HG02798 (cell line): ENCODE measurements at regions not wholly inside any gene's neighbourhood (a gene's known extent, or its start where the extent isn't known, plus 50 kb on each side); places are given as distances from the start of the nearest gene placed in this dataset.
"Not testable (repeated sequence)": the region's sequence is repeated elsewhere in the genome, so short reads cannot be mapped to it uniquely, and the experiment has no call there.

Source experiments
- ATAC-seq: cut with Tn5 transposase; IDR thresholded peaks from one replicate; pipeline ENCODE4 v1.9.1; 2021; ENCODE audit warnings: mild to moderate bottlenecking; ENCODE audit not compliant: unreplicated experiment, poor library complexity

DNA sequence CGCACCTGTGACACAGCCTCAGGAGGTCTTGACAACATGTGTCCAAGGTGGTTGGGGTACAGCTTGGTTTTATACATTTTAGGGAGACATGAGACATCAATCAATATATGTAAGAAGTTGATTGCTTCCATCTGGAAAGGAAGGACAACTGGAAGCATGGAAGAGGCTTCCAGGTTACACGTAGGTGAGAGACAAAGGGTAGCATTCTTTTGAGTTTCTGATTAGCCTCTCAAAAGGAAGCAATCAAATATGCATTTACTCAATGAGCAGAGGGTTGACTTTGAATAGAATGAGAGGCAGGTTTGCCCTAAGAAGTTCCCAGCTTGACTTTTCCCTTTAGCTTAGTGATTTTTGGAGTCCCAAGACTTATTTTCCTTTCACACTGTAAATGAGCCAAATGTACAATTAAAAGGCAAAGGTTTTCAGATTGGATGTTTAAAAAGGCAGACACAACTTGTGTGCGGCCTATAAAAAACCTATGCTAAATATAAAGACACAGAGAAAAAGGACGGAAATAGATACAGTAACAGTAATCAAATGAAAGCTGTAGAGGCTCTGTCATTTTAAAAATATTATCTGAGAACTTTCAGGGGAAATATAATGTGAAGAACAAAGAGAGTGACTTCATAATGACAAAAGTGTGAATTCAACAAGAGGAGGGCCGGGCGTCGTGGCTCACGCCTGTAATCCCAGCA, 65.7 kb upstream of the LANCL2 start:
- ATAC-seq: no peak

DNA sequence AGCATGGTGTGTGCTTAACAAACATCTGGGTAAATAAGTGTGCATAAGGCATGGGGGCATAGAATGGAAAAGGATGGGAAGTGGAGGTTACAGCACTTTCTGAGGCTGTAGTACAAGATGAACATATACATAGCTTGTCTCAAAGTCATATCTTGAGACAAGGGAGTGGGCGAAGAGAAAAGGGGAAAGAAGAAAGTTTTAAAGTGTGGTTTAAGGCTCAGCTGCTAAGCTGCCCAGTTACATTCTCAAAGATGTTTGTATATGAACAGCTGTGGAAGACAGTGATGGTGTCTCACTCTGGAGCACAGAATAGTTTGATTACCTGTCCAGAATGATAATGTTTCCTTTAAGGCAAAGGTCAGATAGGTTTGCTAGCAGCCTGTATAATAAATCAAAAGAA, 61.9 kb upstream of the LANCL2 start:
- peak; percentile 60 for ATAC-seq

DNA sequence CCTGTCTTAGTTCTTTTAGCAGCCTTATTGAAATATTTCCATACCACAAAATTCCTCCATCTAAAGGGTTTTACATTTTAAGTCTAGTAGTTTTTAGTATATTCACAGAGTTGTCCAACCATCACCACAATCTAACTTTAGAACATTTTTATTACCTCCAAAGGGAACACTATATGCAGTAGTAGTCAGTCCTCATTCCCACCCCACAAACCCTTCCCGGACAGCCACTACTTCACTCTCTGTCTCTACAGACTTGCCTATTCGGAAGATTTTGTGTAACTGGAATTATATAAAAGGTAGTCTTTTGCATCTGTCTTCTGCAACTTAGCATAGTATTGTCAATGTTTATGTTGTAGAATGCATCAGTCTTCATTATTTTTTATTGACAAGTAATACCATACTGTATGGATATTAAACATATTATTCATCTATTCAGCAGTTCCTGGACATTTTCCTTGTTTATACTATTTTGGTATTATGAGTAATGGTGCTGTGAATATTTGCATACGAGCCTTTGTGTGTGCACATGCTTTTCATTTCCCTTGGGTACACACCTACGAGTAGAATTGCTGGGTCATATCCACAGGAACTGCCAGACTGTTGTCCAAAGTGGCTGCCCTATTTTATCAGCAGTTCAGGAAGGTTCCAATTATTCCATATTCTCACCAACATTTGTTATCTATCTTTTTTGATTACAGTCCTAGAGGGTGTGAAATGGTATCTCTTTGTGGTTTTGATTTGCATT, 60.9 kb upstream of the LANCL2 start:
- ATAC-seq: no peak

DNA sequence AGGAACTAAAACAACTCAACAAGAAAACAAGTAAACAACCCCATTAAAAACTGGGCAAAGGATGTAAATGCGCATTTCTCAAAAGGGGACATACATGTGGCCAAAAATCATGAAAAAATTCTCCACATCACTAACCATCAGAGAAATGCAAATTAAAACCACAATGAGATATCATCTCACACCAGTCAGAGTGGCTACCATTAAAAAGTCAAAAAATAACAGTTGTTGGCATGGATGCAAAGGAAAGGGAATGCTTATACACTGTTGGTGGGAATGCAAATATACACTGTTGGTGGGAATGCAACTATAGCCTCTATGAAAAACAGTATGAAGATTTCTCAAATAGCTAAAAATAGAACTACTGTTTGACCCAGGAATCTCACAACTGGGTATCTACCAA, 60.0 kb upstream of the LANCL2 start:
- ATAC-seq: no peak

DNA sequence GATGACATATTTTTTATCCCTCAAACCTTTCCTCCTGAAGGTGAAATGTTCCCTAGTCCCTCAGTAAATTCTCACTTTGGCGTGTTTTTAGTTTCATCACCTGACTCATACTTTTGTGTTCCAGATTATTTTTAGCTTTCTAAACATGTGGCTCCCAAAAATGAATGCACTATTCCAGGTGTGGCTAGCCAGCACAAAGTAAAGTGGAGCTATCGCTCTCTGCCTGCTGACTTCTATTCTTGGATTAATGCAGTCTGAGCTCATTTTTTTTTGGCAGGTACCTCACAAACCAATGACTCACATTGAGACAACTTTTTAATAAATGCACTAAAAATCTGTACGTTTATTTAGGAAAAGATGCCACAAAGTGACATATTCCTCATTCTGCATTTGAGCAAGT, 58.8 kb upstream of the LANCL2 start:
- no peak for ATAC-seq

DNA sequence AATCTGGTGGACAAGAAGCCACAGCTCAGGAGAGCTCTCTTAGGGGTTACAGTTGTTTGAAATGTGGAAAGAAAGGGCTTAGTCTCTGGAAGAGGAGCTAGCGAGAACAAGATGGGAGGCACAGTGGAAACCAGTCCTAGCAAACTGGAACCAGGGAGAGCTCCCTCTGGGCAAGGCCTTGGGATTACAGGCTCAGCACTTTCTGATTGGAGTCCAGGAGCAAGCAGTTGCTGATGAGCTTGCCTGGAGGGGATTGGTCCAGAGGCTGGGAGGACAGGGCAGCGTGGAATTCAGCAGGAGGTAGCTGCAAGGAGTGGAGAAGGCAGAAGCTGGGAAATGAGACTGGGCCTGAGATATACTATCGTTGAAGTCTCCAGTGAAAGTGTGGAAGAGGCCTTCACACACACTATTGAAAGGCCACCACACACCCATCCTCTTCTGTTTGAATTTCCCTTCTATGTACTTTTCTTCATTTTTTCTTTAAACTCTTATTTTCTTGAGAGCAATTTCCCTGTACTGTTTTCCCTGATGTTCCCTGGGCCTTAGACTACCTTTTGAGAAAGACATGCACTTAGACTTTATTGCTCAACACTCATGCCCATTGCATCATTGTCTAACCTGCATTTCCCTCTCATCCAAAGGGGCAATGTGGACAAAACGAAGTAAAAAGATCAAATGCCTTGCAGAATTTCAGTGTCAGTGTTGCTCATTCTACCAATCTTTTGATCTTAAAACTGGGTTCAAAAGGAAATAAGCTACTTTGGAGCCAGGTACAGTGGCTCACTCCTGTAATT, 57.8 kb upstream of the LANCL2 start:
- no peak for ATAC-seq

DNA sequence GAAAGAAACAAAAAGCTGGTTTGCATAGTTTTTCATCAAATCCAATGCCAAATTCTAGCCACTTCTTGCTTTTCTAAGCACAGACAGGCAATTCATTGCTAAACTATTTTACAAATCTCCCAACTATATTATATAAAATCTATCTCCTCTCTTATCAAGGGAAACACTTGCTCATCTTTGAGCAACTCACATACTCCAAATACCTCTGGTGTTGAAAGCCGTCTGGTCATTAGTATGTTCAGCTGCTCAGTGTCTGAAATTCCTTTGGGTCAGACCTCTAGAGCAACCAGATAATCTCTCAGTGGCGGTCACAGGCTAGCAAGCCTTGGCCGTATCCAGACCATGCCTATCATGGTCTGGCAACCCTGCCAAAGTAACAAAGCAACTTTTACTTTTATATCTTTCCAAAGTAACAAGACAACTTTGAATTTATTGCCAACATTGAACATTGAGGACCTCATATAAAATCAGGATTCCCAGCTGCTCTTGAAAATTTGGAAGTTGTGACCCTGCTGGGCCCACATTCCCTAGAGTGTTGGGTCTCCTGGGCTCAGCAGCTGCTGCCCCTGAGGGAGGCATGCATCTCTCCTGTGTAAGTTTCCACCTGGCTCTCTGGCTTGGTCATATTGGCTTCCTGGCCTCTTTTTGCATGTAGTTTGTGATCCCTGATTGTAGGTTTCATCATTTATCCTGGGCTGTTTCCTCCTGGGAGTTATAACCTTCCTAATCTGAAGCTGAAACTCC, 56.8 kb upstream of the LANCL2 start:
- no peak for ATAC-seq

DNA sequence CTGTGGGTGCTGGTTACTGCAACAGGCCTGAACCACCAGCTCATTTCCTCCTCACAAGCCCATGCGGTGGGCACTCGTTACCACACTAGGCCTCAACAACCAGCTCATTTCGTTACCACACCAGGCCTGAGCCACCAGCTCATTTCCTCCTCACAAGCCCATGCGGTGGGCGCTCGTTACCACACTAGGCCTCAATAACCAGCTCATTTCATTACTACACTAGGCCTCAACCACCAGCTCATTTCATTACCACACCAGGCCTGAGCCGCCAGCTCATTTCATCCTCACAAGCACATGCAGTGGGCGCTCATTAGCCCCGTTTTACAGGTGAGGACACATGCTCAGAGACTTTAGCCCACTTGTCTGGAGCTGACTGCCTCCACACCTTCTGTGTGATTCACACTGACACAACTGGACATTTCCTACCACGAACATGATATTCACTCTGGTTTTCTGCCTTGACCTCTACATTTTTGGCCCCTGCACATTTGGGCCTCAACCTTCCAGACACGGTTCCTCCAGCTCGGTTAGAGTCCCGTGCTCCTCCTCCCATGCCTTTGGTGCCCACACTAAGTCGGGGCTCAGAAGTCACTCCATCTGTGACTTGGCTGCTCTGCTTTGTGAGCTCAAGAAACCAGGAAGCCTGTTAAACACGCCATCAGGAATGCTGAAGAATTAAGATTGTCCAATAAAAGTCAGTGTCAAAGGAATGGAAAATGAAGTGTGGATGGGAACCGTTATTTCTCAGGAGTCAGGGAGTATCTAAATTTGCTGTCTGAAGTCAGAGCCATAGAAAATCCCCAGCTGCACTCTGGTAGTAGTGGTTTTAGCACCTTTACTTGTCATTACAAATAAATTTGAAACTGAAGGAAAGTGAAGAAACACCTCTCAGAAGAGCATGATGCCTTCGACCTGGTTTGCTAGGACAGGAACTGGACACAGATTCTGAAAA, 55.8 kb upstream of the LANCL2 start:
- peak; percentile 88 for ATAC-seq

DNA sequence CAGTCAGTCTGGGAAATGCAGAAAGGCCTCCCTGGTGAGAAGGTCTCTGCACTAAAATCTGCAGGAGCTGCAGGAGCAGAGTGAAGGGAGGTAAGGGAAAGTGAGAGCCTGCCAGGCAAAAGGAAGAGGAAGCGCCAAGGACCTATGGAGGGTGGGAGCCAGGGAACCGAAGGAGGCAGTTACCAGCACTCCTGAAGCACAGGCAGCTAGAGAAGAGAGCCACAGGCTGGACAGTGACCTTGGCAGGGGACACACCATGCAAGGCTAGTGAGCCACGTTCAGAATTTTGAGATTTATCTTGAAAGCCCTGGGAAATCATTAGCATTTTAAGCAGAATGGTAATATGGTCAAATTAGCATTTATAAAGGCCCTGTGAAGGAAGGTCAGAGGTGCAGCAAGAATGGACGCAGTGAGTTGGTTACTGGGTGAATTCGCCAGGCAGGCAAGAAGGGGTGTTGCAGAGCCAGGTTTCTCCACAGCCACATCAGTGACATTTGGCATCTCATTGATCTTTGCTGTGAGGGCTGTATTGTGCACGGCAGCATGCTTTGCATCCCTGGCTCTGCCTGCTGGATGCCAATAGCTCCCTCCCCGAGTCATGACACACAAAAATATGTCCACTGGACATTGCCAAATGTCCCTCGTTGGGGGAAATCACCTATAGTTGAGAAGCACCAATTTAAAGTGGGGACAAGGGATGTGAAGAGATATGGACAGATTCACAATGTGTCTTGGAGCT, 54.7 kb upstream of the LANCL2 start:
- no peak for ATAC-seq

DNA sequence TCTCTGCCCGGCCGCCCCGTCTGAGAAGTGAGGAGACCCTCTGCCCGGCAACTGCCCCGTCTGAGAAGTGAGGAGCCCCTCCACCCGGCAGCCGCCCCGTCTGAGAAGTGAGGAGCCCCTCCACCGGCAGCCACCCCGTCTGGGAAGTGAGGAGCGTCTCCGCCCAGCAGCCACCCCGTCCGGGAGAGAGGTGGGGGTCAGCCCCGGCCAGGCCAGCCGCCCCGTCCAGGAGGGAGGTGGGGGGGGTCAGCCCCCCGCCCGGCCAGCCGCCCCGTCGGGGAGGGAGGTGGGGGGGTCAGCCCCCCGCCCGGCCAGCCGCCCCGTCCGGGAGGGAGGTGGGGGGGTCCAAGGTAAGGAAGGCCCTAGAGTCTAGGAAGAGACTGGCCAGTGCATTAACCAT, 53.2 kb upstream of the LANCL2 start:
- ATAC-seq: not testable (repeated sequence)

DNA sequence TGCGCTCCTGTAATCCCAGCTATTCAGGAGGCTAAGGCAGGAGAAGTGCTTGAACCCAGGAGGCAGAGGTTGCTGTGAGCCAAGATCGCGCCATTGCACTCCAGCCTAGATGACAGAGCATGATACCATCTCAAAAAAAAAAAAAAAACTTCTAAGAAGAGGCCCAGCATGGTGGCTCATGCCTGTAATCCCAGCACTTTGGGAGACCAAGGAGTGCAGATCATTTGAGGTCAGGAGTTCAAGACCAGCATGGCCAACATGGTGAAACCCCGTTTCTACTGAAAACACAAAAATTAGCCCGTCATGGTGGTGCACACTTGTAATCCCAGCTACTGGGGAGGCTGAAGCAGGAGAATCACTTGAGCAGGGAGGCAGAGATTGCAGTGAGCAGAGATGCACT, 51.5 kb upstream of the LANCL2 start:
- not testable (repeated sequence) for ATAC-seq

DNA sequence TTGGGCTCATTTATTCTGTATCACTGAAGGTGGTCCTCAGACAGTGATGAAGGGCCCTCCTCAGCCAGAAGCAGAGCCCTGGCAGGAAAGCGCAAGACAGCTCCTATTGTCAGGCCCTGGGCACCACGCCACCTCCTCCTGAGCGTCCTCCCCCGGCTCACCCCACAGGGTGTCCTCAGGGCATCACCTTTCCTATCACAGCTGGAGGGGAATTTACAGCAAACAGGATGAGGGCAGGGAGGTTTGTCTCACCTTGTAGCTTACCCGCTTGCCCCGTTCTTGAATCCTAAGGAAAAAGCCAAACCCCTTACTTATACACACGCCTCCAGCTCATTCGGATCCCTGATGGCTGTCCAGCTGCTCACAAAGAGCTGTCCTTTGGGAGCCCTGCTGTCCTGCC, 50.2 kb upstream of the LANCL2 start:
- no peak for ATAC-seq
